ENCODE measurements at regions not wholly inside any gene's neighbourhood (a gene's known extent, or its start where the extent isn't known, plus 50 kb on each side); places are given as distances from the start of the nearest gene placed in this dataset.

DNA sequence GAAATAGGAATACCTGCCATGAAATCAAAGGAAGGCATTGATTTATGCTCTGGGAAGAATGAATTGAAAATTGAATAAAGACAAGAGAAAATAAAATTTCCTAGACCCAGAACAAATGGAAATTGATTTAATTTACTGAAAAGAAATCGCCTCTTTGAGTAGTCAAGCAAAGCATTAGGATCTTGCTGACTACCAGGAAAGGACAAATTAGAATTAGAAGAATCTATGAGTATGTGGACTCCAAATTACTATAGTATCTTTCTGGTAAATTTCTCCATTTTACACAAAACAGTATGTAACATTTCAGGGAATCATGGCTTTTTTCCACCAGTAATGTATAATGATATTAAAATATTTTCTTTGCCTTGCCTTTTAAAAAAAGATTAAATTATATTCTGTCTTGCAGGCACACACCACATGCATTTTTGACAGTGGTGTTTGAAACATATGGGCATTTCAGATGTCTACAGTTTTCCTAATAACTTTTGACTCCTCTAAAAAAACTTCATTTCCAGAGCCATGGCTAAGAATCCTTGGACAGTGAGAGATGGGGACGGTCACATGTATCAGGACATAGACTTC is 768.7 kb upstream of the NRSN1 start:
- TF ChIP-seq POLR2A (IDR thresholded peaks at IDR 0.05; ENCODE audit: borderline replicate concordance, extremely low read depth, insufficient read depth, insufficient read length) (no peak), EZH2 (IDR thresholded peaks at IDR 0.05) (no peak), RAD21 (IDR thresholded peaks at IDR 0.05; ENCODE audit: low read depth) (no peak), POLR2AphosphoS5 (IDR thresholded peaks at IDR 0.05; ENCODE audit: low read depth, low read length) (no peak), ELF1 (IDR thresholded peaks at IDR 0.05; ENCODE audit: borderline replicate concordance, low read depth) (no peak)
- TF ChIP-seq, protein P1, sequence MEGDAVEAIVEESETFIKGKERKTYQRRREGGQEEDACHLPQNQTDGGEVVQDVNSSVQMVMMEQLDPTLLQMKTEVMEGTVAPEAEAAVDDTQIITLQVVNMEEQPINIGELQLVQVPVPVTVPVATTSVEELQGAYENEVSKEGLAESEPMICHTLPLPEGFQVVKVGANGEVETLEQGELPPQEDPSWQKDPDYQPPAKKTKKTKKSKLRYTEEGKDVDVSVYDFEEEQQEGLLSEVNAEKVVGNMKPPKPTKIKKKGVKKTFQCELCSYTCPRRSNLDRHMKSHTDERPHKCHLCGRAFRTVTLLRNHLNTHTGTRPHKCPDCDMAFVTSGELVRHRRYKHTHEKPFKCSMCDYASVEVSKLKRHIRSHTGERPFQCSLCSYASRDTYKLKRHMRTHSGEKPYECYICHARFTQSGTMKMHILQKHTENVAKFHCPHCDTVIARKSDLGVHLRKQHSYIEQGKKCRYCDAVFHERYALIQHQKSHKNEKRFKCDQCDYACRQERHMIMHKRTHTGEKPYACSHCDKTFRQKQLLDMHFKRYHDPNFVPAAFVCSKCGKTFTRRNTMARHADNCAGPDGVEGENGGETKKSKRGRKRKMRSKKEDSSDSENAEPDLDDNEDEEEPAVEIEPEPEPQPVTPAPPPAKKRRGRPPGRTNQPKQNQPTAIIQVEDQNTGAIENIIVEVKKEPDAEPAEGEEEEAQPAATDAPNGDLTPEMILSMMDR (IDR thresholded peaks at IDR 0.05 in 2 of 3, conservative IDR thresholded peaks at IDR 0.05 in 1 of 3; ENCODE audit: borderline replicate concordance in 1 of 3, insufficient read depth in 1 of 3, low read depth in 2 of 3, low read length in 2 of 3), result no peak
- TF ChIP-seq, protein P2, sequence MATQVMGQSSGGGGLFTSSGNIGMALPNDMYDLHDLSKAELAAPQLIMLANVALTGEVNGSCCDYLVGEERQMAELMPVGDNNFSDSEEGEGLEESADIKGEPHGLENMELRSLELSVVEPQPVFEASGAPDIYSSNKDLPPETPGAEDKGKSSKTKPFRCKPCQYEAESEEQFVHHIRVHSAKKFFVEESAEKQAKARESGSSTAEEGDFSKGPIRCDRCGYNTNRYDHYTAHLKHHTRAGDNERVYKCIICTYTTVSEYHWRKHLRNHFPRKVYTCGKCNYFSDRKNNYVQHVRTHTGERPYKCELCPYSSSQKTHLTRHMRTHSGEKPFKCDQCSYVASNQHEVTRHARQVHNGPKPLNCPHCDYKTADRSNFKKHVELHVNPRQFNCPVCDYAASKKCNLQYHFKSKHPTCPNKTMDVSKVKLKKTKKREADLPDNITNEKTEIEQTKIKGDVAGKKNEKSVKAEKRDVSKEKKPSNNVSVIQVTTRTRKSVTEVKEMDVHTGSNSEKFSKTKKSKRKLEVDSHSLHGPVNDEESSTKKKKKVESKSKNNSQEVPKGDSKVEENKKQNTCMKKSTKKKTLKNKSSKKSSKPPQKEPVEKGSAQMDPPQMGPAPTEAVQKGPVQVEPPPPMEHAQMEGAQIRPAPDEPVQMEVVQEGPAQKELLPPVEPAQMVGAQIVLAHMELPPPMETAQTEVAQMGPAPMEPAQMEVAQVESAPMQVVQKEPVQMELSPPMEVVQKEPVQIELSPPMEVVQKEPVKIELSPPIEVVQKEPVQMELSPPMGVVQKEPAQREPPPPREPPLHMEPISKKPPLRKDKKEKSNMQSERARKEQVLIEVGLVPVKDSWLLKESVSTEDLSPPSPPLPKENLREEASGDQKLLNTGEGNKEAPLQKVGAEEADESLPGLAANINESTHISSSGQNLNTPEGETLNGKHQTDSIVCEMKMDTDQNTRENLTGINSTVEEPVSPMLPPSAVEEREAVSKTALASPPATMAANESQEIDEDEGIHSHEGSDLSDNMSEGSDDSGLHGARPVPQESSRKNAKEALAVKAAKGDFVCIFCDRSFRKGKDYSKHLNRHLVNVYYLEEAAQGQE (IDR thresholded peaks at IDR 0.05; ENCODE audit: low read depth), result no peak
- TF ChIP-seq, protein P3, sequence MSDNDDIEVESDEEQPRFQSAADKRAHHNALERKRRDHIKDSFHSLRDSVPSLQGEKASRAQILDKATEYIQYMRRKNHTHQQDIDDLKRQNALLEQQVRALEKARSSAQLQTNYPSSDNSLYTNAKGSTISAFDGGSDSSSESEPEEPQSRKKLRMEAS (IDR thresholded peaks at IDR 0.05), result no peak
- TF ChIP-seq, protein P4, sequence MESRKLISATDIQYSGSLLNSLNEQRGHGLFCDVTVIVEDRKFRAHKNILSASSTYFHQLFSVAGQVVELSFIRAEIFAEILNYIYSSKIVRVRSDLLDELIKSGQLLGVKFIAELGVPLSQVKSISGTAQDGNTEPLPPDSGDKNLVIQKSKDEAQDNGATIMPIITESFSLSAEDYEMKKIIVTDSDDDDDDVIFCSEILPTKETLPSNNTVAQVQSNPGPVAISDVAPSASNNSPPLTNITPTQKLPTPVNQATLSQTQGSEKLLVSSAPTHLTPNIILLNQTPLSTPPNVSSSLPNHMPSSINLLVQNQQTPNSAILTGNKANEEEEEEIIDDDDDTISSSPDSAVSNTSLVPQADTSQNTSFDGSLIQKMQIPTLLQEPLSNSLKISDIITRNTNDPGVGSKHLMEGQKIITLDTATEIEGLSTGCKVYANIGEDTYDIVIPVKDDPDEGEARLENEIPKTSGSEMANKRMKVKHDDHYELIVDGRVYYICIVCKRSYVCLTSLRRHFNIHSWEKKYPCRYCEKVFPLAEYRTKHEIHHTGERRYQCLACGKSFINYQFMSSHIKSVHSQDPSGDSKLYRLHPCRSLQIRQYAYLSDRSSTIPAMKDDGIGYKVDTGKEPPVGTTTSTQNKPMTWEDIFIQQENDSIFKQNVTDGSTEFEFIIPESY (IDR thresholded peaks at IDR 0.05; ENCODE audit: extremely low read depth, insufficient replicate concordance, low read length), result no peak
